Dermis blood vessel endothelial cell (primary cell): ENCODE measurements at regions not wholly inside any gene's neighbourhood (a gene's known extent, or its start where the extent isn't known, plus 50 kb on each side); places are given as distances from the start of the nearest gene placed in this dataset.

Experiments used
- DNase-seq: peaks from one replicate; pipeline ENCODE4 v3.0.0; 2010

GRCh38 chr1:67618285-67619018 is 66.5 kb upstream of the GADD45A start:
- peak; percentile 97 for DNase-seq

GRCh38 chr1:67619080-67619479 is 65.9 kb upstream of the GADD45A start:
- DNase-seq = peak; percentile 29

GRCh38 chr1:67623906-67624305 is 61.1 kb upstream of the GADD45A start:
- DNase-seq = no peak

- DNase-seq = no peak
Observed at GRCh38 chr1:67624680-67625079, 60.3 kb upstream of the GADD45A start.

GRCh38 chr1:67626090-67626860 is 58.7 kb upstream of the GADD45A start:
- DNase-seq = peak; percentile 100

- peak; percentile 89 for DNase-seq
Observed at GRCh38 chr1:67626861-67627235, 58.2 kb upstream of the GADD45A start.

GRCh38 chr1:67627336-67627735 is 57.7 kb upstream of the GADD45A start:
- DNase-seq = peak; percentile 70

GRCh38 chr1:67627906-67628305 is 57.1 kb upstream of the GADD45A start:
- no peak for DNase-seq

GRCh38 chr1:67629370-67630075 is 55.5 kb upstream of the GADD45A start:
- DNase-seq = peak; percentile 86

GRCh38 chr1:67630438-67631045 is 54.5 kb upstream of the GADD45A start:
- no peak for DNase-seq

- no peak for DNase-seq
Observed at GRCh38 chr1:67632356-67632755, 52.6 kb upstream of the GADD45A start.

GRCh38 chr1:67632811-67633655 is 52.0 kb upstream of the GADD45A start:
- DNase-seq = no peak

GRCh38 chr1:67634396-67634935 is 50.5 kb upstream of the GADD45A start:
- DNase-seq = no peak

- DNase-seq = no peak
Observed at GRCh38 chr1:67635055-67635809, 49.8 kb upstream of the GADD45A start.
